Stimulated activated naive CD8-positive, alpha-beta T cell treated with anti-CD3 and anti-CD28 coated beads, Interleukin-15, Interleukin-2, amounts not matched to agents 100 U/mL and 50 U/mL, for 24 hours (primary cell): ENCODE measurements at regions not wholly inside any gene's neighbourhood (a gene's known extent, or its start where the extent isn't known, plus 50 kb on each side); places are given as distances from the start of the nearest gene placed in this dataset.
"Not testable (repeated sequence)": the region's sequence is repeated elsewhere in the genome, so short reads cannot be mapped to it uniquely, and the experiment has no call there.

Experiments
- ATAC-seq: fragments of 150-1000 bp; cut with Tn5 transposase; one replicate; pipeline ENCODE4 v1.10.0; 2021
- DNase-seq: peaks from one replicate; pipeline ENCODE4 v3.0.0; 2021

DNA sequence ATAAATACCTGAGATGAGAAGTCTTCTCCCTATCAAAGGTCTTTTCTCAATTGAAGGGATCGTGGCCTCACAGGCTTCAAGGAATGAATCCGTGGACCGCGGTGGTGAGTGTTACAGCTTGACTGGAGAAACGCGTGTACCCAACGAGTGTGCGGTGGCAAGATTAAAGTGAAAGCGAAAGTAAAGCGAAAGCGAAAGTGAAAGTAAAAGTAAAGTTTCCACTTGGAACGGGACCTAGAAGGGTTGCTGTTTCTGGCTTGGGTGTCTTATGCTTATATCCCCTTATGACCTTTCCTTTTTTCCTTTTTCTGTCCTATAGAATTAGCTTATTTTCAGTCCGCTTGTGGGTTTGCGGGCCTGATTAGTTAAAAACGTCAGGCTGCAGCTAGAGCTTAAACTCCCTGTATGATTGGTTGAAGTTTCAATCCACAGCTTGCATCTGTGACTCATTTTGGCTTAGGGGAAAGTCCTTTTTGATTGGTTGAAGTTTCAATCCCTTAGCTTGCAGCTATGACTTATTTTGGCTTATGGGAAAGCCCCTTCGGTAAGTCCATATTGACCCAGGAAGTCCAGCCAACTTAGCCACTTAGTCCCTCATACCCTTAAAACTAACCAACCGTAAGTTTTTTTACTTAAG lies 924.3 kb upstream of the CDH10 start:
- ATAC-seq (no peak), DNase-seq (no peak)

DNA sequence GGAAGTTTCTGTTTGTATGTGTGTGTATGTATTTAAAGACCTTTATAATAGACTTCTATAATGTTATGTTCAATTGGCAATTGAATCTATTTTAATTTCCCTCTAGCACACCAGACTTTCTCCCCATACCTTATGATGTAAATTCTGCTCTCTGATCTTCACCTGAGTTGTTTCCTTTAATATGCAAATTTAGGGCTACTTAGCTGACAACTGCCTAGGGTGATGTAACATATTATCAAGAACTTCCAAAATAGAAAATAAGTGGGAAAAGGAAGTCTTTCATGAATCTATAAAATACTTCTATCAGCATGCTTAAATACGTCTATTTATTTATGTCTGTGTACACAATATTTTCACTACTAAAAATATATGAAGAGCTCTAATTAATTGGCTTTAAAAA lies 923.5 kb upstream of the CDH10 start:
- ATAC-seq (no peak), DNase-seq (no peak)

DNA sequence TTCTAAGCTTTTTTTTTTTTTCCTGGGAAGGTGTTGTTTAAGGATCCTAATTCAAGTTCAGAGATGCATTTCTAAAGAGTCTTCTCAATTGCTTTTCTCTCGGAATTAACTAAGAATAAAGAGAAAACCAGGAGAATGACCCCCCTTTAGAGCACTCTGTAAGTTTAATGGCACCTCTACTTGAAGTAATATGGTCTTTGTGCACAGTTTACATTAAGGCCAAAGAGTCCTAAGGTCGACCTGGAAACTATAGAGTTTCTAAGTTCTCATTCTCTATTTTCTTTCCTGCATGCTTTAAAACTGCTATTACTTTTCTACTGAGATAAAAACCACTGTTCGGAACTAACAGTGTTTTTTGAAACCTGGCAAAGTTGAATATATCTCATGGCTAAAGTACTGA lies 923.1 kb upstream of the CDH10 start:
- DNase-seq = no peak

DNA sequence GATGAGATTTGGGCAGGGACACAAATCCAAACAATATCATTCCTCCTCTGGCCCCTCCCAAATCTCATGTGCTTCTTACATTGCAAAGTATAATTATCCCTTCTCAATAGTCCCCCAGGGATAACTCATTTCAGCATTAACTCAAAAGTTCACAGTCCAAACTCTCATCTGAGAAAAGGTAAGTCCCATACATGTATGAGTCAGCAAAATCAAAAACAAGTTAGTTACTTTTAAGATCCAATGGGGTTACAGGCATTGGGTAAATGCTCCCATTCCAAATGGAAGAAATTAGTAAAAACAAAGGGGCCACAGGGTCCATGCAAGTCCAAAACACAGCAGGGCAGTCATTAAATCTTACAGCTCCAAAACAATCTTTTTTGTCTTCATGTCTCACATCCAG lies 917.9 kb upstream of the CDH10 start:
- ATAC-seq (no peak), DNase-seq (no peak)

More for the DNA sequence above, 923.1 kb upstream of the CDH10 start:
- no peak for ATAC-seq

DNA sequence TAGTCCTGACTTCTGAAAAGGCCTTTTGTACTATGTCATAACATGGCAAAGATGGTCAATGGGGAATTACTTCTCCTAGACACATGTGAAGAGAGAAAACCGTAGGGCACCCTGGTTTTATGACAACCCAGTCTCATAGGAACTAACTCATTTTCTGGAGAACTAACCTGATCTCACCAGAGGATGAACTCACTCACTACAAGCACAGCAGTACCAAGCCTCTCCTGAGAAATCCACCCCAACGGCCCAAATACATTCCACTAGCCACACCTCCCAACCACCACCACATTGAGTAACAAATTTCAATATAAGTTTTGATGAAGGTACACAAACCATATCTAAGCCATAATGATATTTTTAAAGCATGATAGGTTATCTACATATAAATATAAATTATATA lies 909.3 kb upstream of the CDH10 start:
- no peak for DNase-seq
- no peak for ATAC-seq

DNA sequence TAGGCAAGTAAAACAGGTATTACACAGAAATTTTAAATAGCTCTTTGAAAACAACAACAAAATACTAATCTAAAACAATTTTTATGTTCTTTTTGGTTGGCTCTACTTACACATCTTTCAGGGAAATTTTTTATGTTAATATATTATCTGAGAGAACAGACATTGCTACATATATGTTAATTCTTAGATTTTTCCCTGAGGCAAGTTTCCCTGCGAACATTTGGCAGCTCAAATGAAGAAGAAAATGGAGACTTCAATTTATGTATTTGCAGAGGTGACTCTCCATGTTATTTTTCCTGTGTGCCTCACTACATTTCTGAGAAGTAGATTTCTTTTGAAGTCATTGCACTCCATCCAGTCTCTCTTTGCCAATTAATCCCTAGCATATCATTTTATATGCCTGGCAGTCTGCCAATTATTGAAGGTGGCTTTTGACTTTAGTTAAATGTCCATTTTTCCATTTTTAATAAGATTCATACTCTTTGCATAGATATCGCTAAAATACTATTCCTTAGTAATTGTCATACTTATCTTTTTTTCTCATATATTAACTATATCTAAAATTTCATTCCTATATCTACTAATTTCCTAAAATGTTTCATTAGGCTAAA lies 908.2 kb upstream of the CDH10 start:
- DNase-seq (no peak), ATAC-seq (no peak)

DNA sequence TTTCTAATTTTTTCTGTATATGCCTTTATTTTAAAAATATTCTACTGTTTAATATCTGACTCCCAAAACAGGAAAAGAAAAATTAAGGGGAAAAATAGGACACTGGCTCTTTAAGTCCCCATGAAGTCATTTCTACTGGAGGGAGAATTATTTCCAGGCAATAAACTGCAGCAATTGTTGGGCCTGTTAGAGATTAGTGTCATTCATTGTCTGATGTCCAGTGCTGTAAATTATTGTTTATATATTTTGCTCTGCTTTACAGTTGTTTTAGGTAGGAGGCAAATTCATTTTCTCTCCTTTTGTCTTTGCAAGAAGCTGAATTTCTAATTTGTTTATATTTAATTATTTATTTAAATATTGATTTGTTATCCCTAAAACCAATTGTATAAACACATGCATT lies 906.0 kb upstream of the CDH10 start:
- ATAC-seq (no peak), DNase-seq (no peak)

DNA sequence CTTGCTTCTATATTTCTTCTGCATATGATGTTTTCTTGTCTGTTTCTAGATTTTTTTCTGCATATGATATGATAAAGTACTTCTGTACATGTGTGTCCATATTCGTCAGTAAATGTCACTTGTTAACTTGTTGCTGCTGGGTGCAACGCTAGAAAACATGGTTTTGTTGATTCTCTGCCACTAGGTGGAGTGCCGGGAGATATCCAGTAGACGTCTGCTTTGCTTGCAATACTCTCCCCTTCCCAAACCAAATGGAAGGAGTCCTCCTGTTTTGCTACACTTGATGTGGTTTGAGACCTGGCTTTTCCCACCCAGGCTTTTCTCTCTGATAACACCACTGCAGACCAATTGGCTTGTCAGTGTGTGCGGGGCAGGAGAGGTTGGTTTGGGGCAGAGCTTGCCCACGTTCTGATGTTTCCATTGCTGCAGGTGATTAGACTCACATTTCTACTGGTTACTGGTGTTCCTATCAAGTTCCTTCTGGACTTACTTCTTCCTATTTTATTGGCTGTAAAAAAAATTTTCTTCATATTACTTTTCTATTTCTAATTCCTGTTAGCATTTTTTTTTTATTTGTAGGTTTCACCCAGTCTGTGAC lies 900.0 kb upstream of the CDH10 start:
- ATAC-seq (no peak), DNase-seq (peak; percentile 3)

DNA sequence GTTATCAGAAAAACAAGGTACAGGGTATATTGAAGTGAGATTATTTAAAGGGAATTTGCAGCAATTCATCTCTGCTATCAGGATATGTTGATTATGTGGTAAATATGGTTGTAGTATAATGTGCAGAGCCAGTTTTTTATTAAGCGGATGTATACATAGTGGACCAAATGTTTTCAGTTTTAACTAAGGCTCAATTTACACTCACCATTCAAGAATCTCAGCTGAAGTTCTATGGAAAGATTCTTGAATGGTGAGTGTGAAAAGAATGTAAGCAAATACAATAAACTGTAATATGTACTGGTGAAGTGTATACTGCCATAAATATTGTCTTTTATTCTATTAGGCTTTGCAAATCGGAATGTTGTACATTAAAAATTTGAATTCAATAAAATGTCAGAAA lies 895.9 kb upstream of the CDH10 start:
- no peak for DNase-seq
- ATAC-seq = no peak

DNA sequence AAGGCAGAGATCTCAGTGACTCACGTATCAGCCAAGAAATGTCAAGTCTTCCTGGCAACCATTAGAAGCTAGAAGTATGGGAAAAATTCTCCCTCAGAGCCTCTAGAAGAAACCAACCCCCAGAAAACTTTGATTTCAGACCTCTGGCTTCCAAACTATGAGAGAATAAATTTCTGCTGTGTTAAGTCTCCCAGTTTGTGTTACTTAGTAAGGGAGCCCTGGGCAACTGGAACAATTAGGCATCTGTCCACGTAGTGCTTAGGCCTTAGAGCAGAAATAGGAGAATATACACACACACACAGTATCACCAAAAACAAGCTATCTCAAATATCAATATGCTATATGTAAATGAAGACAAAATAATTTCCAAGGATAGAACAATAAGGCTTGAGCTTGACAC lies 894.8 kb upstream of the CDH10 start:
- ATAC-seq (no peak), DNase-seq (no peak)

DNA sequence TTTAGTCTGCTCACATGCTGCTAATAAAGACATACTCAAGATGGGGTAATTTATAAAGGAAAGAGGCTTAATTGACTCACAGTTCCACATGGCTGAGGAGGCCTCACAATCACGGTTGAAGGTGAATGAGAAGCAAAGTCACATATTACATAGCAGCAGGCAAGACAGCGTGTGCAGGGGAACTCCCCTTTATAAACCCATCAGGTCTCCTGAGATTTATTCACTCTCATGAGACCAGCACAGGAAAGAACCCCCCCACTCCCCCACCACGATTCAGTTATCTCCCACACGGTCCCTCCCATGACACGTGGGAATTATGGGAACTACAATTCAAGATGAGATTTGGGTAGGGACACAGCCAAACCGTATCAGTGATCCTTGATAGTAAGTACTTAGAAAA lies 891.7 kb upstream of the CDH10 start:
- DNase-seq, ATAC-seq: not testable (repeated sequence)

DNA sequence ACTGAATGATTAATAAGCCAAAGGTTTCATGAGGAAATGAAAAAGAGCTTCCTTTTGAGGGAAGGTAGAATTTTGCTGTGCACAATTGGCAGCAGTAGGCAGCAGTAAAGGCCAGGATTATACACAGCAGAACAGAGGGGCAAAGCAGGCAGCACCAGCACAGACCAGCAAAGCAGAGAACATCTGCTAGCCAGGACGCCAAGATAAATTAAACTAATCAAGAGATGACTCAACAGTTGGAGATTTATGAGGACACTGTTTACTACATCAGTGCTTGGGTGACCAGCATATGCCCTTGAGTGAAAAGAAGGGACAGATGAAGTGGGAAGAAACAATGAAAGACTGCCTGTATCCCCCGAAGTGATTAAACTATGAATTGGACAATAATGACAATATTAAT lies 871.4 kb upstream of the CDH10 start:
- no peak for ATAC-seq
- no peak for DNase-seq

DNA sequence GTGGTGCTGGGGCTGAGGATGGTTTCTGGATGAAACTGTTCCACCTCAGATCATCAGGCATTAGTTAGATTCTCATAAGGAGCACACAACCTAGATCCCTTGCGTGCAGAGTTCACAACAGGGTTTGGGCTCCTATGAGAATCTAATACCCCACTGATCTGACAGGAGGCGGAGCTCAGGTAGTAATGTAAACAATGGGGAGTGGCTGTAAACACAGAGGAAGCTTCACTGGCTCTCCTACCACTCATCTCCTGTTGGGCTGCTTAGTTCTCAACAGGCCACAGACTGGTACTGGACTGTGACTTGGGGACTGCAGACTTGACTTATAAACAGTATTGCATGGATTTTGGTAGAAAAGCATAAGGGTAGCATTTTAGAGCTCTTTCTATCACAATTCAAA lies 870.7 kb upstream of the CDH10 start:
- DNase-seq (no peak), ATAC-seq (no peak)

DNA sequence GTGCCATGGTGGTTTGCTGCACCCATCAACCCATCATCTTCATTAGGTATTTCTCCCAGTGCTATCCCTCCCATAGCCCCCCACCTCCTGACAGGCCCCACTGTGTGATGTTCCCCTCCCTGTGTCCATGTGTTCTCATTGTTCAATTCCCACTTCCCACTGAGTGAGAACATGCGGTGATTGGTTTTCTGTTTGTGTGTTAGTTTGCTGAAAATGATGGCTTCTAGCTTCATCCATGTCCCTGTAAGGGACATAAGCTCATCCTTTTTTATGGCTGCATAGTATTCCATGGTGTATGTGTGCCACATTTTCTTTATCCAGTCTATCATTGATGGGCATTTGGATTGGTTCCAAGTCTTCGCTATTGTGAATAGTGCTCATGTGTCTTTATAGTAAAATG lies 865.9 kb upstream of the CDH10 start:
- not testable (repeated sequence) for DNase-seq, ATAC-seq

DNA sequence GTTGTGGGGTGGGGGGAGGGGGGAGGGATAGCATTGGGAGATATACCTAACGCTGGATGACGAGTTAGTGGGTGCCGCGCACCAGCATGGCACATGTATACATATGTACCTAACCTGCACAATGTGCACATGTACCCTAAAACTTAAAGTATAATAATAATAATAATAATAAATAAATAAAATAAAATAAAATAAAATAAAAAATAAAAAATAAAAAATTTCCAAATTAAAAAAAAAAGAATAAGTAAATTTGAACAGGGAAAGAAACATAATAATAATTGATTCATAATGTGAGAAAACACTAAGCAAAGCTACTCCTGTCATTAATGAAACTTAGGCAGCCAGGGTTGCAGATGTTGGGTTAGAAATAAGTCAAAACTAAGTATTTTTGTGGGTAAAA lies 863.2 kb upstream of the CDH10 start:
- DNase-seq, ATAC-seq: not testable (repeated sequence)

DNA sequence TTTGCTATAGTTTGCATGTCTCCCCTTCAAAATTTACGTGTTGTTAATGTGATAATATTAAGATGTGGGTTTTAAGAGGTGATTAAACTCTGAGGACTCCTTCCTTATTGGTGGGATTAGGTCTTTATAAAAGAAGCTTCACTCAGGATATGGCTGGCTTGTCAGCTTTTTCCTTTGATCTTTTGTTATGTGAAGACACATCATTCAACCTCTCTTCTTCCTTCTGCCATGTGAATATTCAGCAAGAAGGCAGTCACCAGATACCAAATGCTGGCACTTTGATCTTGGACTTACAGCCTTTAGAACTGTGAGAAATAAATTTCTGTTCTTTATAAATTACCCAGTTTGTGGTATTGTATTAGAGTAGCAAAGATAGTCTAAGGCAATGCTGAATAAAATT lies 855.9 kb upstream of the CDH10 start:
- ATAC-seq = no peak
- no peak for DNase-seq

DNA sequence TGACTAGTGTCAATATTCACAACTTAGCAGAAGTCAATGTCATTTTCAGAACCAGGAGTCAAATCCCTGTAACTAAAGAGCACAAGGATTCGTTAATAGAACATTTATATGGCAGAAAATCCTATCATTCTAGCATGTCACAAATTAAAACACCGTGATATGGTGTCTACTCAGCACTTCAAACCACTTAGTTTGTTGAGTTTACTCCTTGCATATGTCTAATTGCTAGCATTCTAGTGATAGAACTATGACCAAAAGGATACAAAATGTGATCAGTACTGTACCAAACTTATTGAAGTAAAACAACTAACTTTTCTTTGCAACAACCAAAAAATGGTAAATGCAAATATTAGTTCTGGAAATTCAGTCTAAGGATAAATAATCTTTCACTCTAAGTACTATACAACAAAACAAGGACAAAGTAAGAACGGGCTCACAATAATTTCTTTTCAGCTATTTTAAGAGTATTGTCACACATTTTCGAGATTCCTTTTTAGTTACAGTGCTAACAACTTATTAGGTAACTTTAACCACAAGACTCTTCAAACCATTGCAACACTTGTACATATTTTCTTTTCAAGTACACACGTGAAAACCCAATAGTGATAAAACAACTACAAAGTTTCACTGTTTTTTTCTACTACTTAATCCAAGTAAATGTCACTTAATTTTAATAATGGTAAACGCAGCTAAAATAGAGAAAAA lies 845.2 kb upstream of the CDH10 start:
- no peak for ATAC-seq
- DNase-seq = no peak

DNA sequence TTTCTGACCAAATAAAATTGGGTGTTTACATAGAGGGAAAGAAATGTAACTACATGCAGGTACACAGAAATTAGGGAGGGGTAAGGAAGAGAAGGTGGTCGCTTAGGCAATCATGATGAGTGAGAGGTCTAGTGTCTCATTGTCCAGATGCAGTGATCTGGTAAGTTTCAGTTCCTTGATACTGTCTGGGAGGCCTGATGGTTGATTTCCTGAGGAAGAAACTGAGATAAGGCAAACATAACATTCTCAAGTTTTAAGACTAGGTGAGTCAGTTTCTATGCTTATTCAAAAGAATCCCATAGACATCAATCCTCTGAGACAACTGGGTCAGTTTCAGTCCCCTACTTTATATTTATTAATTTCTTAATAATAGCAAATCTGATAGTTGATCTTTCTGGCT lies 843.3 kb upstream of the CDH10 start:
- ATAC-seq (no peak), DNase-seq (no peak)

DNA sequence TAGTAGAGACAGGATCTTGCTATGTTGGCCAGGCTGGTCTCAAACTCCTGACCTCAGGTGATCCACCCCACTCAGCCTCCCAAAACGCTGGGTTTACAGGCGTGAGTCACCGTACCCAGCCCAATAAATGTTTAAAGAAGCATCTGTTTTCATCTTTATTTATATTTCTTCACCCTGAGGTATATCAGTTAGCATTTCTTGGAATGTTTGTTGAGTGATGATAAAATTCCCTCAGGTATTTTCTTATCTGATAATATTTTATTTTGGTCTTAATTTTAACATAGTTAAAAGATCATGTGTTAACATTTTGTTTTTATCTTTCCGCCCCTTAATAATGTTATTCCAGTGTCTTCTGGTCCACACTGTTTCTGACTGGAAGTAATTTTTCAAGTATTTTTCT lies 839.6 kb upstream of the CDH10 start:
- no peak for DNase-seq
- ATAC-seq = no peak

DNA sequence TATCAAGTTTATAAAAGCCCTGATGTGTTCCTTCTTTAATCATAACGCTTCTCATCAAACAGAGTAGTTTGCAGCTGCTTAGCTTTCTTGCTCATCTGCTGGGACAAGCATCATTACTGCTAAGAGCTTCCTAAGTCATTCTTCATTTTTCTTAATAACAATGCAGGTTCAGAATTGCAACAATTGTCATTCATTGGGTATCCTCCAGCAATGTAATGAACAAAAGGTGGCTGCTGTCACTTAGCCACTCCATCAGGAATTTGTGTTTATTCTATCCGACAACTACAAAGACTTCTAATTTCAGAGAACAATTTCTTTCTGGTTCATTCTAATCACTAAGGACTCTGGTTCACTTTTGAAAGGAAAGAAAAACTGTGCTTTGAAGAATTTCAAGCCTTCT lies 836.7 kb upstream of the CDH10 start:
- ATAC-seq (no peak), DNase-seq (no peak)

DNA sequence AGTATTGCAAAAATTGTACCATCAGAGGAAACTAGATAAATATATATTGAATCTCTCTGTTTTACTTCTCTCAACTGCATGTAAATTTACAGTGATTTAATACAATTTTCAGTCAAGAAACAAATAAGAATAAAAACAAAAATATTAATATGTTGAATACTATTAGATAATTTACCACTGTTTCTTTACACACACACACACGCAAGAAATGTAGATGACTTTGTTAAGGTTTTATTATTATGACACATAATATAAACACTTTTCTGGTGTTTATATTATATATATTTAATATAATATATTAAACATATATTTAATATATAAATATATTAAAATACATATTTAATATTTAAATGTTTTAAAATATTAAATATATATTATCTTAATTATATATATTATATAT lies 814.3 kb upstream of the CDH10 start:
- no peak for DNase-seq
- no peak for ATAC-seq

DNA sequence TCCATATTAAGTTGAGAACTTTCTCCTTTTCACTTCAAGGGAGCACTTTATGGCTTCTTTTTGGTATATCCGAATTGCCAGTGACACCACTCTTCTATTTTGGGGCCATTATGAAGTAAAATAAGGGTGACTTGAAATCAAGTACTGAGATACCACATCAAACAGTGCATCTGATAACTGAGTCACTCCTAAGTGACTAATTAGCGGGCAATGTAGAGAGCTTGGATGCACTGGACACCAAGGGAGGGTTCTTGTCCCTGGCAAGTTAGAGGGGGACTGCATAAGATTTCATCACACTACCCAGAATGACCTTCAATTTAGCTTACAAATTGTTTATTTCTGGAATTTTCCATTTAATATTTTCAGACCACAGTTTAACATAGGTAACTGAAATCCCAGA lies 813.9 kb upstream of the CDH10 start:
- ATAC-seq (no peak), DNase-seq (no peak)

DNA sequence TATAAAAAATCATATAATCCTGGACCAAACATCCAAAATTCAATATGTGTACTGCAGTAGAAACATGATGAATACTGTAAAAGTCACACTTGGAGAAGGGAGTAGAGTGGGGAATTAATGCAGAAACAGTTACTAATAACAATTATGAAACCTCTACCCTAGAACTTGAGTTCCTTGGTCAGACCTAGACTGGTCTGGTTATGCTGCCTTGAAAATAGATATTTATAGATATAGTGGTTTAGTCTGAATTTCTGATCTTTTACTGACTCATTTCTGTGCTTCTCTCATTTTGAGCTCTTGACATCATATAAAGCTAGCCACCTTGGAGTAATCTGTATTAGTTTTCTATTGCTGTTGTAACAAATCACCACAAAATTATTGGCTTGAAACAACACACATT lies 808.7 kb upstream of the CDH10 start:
- DNase-seq (no peak), ATAC-seq (no peak)

DNA sequence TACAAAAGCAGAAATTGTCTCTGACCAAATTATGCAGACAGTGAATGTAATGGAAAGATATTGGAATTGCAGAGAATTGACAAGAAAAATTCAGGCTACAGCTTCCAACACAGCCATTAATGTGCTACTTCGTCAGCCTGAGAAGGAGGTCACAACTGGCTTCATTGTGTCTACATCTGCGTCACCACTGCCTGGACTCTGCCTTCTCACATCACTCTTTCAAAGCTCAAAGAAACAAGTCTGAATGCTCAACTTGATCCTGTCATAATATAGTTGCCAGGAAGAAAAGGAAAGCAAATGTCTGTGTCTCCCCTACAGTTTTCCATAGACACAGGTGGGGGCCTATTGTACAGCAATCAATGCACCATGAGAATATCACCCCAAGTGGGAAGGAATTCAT lies 806.5 kb upstream of the CDH10 start:
- DNase-seq (no peak), ATAC-seq (no peak)
